ENCODE measurements at regions not wholly inside any gene's neighbourhood (a gene's known extent, or its start where the extent isn't known, plus 50 kb on each side); places are given as distances from the start of the nearest gene placed in this dataset.

DNA sequence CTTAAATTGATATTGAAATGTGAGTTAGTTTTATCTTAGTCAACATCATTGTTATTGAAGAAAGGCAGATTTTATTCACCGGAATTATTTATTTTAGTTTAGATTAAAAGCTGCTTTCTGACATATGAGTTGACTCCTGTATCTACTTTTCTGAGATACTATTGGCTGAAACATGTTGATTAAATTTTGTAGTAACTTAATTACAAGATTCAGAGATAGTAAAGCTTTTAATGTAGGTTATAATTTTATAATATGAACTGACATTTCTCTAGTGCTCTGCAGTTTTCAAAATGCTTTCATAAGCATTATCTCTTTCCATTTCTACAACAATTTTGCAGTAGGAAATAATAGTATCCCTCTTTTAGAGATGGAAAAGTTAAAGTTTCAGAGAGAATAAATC is 616.0 kb downstream of the USP25 start:
- TF ChIP-seq, protein P1, sequence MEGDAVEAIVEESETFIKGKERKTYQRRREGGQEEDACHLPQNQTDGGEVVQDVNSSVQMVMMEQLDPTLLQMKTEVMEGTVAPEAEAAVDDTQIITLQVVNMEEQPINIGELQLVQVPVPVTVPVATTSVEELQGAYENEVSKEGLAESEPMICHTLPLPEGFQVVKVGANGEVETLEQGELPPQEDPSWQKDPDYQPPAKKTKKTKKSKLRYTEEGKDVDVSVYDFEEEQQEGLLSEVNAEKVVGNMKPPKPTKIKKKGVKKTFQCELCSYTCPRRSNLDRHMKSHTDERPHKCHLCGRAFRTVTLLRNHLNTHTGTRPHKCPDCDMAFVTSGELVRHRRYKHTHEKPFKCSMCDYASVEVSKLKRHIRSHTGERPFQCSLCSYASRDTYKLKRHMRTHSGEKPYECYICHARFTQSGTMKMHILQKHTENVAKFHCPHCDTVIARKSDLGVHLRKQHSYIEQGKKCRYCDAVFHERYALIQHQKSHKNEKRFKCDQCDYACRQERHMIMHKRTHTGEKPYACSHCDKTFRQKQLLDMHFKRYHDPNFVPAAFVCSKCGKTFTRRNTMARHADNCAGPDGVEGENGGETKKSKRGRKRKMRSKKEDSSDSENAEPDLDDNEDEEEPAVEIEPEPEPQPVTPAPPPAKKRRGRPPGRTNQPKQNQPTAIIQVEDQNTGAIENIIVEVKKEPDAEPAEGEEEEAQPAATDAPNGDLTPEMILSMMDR (IDR thresholded peaks at IDR 0.05), result no peak
- Histone ChIP-seq H3K9me3 (no peaks in the 10 kb centered on the region), H3K36me3 (ENCODE audit: low read depth) (no peaks in the 10 kb centered on the region), H3K4me1 (ENCODE audit: low read depth) (no peaks in the 10 kb centered on the region), H3K4me3 (no peak overlapping the region)
- DNase-seq, result no peak
- intact Hi-C loops (cut with DNase I, micrococcal nuclease), result no loop called here
- ATAC-seq, result no peak

DNA sequence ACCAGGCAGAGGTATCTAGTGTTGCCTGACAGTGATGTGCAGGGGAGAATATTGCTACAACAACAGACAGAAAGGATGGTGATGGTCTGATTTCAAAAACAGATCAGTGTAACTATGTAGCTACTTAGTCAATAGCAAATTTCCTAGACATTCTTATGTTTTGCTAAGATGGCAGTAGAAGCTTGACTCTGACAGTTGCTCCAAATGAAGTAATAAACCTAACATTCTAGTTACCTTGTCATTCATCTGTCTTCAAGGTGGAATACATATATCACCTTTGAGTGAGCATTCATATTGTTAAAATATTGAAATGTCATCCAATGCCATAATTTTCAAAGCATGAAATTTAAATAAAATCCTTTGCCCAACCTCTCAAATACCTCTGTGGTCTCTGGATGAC is 617.4 kb downstream of the USP25 start:
- no peak overlapping the region for H3K4me3 ChIP-seq
- intact Hi-C loops (cut with DNase I, micrococcal nuclease), result no loop called here
- no peaks in the 10 kb centered on the region for H3K4me1 ChIP-seq (ENCODE audit: low read depth)
- H3K9me3 ChIP-seq, result no peaks in the 10 kb centered on the region
- TF ChIP-seq, protein P1 (IDR thresholded peaks at IDR 0.05), result no peak
- no peaks in the 10 kb centered on the region for H3K36me3 ChIP-seq (ENCODE audit: low read depth)
- ATAC-seq (no peak), DNase-seq (no peak)

DNA sequence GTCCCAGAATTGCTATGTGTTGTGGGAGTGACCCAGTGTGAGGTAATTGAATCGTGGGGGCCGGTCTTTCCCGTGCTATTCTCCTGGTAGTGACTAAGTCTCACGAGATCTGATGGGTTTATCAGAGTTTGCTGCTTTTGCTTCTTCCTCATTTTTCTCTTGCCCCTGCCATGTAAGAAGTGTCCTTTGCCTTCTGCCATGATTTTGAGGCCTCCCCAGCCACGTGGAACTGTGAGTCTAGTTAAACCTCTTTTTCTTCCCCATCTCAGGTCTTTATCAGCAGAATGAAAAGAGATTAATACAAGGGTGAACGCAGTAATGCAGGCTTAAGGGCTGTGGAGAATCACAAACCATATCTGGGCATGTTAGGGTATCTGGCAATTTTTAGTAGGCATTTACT is 624.0 kb downstream of the USP25 start:
- TF ChIP-seq, protein P1 (IDR thresholded peaks at IDR 0.05), result no peak
- ATAC-seq (no peak), DNase-seq (no peak)
- Histone ChIP-seq H3K36me3 (ENCODE audit: low read depth) (no peaks in the 10 kb centered on the region), H3K9me3 (no peaks in the 10 kb centered on the region), H3K4me3 (no peak overlapping the region), H3K4me1 (ENCODE audit: low read depth) (no peaks in the 10 kb centered on the region)
- intact Hi-C loops (cut with DNase I, micrococcal nuclease), result no loop called here

DNA sequence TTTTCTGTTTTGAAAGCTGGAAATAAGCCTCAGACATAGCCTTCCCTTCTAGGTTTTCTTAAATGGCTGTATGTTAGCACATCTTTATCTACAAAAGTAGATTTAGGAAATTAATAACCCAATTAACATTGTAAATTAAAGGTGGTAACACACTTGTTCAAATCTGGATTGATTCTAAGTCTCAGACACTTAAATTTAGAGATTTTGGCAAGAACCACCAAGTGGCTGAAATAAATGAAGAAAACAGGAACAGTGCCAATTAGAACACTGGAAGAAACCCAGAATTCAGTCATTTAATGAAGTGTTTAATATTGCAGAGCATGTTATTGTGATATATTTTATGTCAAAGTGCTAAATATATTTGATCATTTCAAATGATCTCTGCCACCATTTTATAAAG is 628.2 kb downstream of the USP25 start:
- Histone ChIP-seq H3K36me3 (ENCODE audit: low read depth) (no peaks in the 10 kb centered on the region), H3K4me3 (no peak overlapping the region), H3K9me3 (no peaks in the 10 kb centered on the region), H3K4me1 (ENCODE audit: low read depth) (no peaks in the 10 kb centered on the region)
- TF ChIP-seq, protein P1 (IDR thresholded peaks at IDR 0.05), result no peak
- ATAC-seq (no peak), DNase-seq (no peak)
- intact Hi-C loops (cut with DNase I, micrococcal nuclease), result no loop called here

DNA sequence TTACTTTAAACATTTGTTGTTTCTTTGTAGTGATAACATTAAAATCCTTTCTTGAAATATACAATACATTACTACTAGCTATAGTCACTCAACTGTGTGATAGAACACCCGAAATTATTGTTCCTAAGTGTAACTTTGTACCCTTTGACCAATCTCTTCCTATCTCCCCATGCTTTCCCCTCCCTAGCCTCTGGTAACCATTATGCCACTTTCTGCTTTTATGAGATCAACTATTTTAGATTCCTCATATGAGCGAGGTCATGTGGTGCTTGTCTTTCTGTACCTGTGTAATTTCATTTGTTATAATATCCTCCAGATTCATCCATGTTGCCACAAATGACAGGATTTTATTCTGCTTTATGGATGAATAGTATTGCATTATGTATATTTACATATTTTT is 629.0 kb downstream of the USP25 start:
- Histone ChIP-seq H3K4me1 (ENCODE audit: low read depth) (no peaks in the 10 kb centered on the region), H3K9me3 (no peaks in the 10 kb centered on the region), H3K36me3 (ENCODE audit: low read depth) (no peaks in the 10 kb centered on the region), H3K4me3 (no peak overlapping the region)
- DNase-seq (no peak), ATAC-seq (no peak)
- TF ChIP-seq, protein P1 (IDR thresholded peaks at IDR 0.05), result no peak
- intact Hi-C loops (cut with DNase I, micrococcal nuclease), result no loop called here

DNA sequence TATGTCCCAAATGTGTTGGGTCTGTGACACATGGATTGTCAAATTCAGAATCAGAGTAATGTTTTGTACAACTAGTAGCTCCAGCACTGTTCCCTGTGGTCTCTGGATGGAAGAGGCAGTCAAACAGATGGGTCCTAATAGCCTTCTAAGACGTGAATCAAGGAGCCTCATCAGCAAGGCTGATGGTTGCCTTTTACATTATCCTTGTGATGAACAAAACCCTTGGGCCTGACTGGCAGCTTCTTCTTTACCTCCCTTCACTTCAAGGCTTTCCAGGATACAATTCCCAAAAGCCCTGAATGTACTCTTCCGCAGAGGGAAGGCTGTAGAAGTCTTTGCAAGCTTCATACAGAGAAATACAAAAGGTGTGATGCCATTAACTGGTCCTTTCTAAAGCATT is 633.3 kb downstream of the USP25 start:
- ATAC-seq, result no peak
- H3K4me3 ChIP-seq, result no peak overlapping the region
- TF ChIP-seq, protein P1 (IDR thresholded peaks at IDR 0.05), result no peak

More for the DNA sequence above, 633.3 kb downstream of the USP25 start:
- H3K36me3 ChIP-seq (ENCODE audit: low read depth), result no peaks in the 10 kb centered on the region
- intact Hi-C loops (cut with DNase I, micrococcal nuclease), result no loop called here
- DNase-seq, result no peak
- no peaks in the 10 kb centered on the region for H3K9me3 ChIP-seq
- H3K4me1 ChIP-seq (ENCODE audit: low read depth), result no peaks in the 10 kb centered on the region

All from mucosa of descending colon (tissue), 3 donors.